Amniotic stem cell (primary cell): ENCODE measurements at regions not wholly inside any gene's neighbourhood (a gene's known extent, or its start where the extent isn't known, plus 50 kb on each side); places are given as distances from the start of the nearest gene placed in this dataset.

Source experiments
- DNase-seq: peaks from one replicate; lab custom pipeline; 2025; lab: John Stamatoyannopoulos, UW

DNA sequence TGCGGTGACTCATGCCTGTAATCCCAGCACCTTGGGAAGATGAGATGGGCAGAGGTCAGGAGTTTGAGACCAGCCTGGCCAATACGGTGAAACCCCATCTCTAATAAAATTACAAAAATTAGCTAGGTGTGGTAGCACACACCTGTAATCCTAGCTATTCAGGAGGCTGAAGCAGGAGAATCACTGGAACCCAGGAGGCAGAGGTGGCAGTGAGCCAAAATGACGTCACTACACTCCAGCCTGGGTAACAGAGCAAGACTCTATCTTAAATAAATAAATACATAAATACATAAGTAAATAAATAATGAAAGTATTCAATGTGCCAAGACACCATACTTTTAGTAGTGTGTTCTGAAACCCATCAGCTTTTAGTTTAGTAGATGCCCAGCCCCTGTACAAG lies 308.1 kb upstream of the FLRT2 start:
- DNase-seq = no peak

DNA sequence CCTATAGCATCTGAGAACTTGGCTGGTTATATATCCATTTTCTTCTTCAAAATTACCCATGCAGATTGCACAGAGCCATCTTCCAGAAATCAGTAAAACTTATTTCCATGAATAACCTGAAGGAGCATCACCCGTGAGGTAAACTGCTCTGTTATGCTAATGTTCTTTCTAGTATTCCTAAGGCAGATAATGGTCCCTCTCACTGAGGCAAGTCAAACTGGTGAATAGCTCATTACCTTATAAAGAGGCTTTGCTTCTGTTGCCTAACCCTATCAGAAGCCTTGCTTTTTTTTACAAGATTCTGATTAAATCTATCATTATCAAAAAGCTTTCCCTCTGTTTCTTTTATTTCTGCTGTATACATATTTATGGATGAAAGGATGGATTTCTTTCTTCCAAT lies 307.6 kb upstream of the FLRT2 start:
- no peak for DNase-seq

DNA sequence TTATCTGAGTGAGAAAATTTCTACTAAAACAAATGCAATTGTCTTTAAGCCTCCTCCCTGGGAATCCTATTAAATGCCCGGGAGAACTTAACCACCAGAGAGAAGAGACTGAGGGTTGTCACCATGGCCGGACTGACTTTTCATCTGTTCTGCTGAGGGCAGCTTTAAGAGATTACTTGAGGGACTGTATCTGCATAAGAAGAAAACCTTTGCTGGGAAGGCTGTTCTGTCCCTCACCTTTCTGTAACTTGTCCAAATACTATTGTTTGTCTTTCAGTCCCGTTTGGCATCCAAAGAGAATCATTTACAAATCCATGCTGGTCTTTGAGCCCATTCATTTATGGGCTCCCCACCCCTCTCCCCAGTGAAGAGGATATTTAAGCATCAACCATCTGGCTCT lies 306.3 kb upstream of the FLRT2 start:
- DNase-seq = no peak

DNA sequence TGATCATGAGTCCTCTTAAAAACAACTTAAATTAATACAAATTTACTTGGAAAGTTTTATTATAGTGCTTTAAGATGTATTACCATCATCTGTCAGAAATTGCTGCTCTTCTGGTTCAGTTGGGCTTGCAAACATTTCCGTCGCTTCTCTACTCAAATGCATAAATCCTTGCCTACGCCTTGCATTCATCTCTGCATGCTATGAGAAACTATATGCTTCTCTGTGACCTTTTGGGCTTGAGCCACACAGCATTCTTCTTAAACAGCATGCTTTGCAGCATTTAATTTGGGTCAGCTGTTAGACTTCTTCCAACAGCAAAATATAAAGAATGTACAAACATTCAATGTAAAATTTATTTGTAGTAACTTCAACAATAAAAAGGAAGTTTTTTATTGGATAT lies 305.7 kb upstream of the FLRT2 start:
- DNase-seq = no peak

DNA sequence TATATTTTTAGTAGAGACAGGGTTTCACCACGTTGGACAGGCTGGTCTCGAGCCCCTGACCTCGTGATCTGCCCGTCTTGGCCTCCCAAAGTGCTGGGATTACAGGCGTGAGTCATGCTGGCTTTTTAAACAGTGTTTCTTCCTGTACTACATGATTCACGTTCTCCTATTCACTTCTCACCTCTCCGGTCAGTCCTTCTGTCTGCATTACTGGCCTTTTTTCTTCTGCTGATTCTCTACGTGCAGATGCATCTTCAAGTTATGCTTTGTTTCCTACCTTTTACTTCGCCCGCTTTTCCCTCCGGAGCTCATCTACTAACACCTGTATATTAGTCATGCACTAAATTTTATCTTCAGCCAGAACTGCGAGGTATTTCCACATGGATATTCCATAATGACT lies 296.2 kb upstream of the FLRT2 start:
- no peak for DNase-seq

DNA sequence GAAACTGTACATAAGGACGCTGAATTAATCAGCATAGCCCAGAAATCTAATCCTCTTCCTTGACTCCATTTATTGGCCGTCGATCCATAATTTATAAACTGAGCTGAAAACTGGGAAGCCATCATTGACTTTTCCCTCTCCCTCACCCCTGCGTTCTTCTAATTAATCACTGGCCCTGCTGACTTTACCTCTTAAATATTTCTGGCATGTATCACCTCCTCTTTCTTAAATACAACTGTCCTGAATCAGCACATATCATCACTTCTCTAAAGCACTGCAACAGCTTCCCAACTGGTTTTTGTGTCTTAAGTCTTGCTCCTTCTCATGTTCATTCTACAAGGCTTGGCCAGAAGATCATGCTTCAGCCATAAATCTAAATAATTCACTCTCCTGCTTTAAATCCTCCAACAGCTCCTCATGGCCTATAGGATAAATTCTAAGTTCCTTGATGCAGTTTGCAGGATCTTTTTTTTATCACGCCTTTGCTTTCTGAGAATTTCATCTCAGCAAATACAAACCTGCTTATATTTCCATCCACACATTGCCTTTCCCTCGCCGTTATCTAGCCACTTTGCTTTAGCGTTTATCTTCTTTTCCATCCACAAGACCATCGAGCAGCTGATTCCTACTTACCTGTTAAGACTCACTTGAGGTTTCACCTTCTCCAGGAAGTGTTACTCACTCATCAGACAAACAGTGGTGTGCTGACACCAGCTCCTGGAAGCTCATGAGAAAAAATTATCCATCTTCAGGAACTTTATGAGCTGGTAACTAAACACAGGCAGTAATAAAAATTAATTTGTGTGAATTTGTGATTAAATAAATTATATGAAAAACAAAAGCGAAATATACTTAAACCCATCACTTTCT lies 295.6 kb upstream of the FLRT2 start:
- no peak for DNase-seq

DNA sequence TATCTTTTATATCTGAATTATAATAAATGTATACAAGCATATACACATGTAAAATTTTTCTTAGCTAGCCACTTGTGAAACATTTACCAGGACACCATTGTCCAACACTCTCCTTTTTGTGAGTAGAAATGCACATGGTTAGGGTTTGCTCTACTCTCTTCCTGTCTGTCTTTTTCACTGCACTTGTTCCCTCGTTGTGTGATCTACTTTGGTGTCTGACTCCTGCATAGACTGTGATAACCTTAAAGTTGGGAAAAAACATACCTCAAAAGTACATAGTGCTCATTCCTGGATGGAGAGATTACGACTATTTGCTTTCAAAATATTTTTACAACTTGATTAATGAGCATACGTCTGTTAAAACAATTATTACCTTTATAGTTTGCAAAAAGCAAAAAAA lies 294.1 kb upstream of the FLRT2 start:
- DNase-seq = no peak

DNA sequence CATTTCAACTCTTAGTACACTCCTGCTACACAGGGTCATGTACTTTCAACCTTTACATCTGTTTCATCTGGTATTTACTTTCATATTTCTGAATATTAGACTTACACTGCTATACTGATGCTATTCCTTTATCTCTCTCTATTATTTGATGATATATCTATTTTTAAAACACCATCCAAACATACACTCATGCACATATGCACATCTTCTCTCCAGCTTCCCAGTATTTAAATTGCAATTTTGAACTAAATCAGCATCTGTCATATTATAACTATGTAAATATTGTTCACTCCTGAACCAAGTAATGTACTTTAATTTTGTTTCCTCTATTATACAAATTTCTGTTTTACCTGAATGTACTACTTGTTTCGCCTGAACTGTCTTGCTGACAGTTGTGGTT lies 293.6 kb upstream of the FLRT2 start:
- DNase-seq = no peak

DNA sequence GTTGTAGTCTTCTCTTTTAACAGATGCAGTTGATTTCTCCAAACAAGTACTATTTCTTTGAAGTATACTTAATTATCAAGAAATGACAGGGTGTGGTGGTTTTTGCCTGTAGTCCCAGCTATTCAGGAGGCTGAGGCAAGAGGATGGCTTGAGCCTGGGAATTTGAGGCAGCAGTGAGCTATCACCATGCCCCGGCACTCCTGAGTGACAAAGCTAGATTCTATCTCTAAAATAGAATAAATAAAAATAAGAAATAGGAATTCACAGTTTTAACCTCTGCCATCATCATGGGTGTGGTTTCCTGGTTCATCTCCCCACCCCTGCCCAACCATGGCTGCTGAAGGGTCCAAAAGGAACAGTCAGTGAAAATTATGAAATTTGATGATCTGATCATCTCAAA lies 290.2 kb upstream of the FLRT2 start:
- no peak for DNase-seq

DNA sequence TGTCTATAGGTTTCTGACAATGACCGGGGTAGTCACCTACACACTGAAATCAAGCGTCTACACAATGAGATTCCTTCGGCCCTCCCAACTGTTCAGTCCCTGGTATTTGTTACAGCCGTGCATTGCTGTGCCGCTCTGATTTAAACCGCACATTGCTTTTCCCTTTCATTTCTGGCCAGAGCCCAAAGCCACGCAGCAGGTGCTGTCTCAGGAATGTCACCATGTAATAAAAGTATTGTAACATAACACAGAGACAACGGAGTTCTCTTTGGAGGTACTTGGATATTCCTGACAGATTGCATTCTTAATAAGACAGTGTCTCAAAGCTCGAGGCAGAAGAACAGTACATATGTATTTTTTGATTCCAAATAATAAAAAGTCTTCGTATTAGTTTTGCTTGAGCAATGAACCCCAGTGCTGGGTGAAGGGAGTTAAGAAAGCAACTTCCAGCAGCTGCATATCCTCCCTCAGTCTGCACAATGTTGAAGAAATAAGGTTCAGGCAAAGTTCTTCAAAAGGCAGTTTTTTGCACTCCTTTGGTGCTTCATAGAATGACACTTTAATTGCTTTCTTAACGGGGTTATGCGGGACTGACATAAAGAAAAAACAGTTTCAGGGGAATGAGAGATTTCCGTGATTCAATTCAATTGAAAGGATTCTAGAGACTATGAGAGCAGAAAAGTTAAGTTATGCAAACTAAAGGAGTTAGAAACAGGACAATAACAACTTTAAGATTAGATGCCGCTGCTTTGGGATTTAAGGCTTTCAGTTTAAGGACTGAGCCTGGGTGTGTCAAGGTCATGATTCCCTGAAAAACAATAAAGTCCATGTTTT lies 288.7 kb upstream of the FLRT2 start:
- DNase-seq = no peak

DNA sequence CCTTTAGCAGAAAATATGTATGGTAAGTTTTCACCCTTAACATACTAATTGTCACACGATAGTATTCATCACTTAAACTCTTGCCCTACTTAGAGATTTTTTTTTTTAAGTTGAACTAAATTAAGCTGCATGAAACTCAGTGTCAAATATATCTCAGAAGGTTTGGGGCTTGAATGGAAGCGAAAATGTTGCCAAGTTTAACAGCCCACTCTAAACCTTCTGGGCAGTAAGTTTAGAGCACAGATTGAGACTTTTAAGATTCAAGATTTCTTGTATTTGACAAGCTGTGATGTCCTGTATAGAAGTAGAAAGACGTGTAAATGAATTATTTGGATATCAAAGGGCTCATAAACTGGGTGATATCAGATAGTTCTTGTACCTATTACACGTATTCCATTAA lies 287.3 kb upstream of the FLRT2 start:
- DNase-seq = no peak

DNA sequence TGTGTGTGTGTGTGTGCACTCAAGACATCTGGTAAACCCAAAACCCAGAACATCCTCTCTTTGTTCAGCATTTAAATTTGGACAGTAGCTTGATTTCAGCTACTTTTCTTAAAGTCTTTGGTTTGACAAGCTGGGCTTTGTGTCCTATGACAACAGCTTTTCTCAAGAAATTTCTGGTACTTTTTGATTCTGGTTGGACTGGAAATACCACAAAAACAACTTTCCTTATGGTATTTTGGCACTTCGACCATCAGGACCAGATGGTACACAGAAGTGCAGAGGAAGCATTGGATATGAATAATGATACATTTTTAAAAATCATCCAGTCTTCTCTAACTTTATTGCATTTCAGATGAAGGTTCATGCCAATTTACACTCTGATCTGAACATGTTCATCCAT lies 286.6 kb upstream of the FLRT2 start:
- no peak for DNase-seq

DNA sequence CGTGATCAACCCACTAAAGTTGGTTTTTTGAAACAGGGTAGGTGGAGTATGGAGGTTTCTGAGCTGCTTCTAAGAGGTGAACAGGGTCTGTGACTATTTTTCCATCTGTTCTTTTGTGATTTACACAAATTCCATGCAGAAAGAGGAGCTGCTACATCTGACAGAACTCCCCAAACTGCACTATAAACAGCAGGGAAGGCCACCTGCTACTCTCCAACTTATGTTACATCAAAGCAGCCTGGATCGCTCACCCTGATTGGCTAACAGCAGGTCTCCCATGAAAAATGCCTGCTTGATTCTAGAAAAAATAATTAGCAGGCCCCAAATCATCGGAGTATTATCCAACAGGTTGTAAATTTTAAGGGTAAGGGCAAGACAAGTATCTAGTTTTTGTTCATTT lies 282.9 kb upstream of the FLRT2 start:
- no peak for DNase-seq

DNA sequence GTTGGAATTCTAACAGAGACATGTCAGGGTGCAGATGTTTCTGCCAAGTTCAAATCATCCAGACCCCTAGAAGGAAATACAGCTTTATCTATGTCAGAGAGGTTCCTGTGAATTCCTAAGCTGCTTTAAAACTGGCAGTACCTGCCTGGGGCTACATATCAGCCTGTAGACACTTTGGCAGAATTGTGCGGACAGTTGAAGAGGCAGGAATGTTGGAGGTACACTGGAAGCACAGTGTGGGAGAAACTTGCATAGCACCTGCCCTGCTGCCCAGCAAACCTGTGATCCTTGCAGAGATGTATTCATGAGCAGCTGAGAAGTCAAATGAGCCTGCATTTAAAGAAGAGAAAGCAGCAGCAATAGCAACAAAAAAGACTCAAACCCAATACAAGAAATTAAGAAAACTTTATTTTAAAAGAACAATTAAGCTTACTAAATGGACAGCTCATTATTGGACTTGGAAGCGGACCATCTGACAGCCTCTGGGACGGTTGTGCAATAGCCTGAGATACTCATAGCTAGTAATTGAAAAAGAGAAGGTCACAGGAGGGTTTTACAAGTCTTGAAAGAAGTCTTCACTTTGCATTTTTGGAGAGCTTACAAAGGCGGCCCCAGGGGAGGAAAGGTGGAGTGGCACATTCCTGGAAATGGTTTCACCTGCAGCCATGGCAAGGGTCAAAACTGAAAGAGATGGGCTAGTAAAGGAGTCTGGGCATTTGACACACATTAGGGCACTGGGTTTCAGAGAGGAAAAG lies 280.9 kb upstream of the FLRT2 start:
- DNase-seq = no peak

DNA sequence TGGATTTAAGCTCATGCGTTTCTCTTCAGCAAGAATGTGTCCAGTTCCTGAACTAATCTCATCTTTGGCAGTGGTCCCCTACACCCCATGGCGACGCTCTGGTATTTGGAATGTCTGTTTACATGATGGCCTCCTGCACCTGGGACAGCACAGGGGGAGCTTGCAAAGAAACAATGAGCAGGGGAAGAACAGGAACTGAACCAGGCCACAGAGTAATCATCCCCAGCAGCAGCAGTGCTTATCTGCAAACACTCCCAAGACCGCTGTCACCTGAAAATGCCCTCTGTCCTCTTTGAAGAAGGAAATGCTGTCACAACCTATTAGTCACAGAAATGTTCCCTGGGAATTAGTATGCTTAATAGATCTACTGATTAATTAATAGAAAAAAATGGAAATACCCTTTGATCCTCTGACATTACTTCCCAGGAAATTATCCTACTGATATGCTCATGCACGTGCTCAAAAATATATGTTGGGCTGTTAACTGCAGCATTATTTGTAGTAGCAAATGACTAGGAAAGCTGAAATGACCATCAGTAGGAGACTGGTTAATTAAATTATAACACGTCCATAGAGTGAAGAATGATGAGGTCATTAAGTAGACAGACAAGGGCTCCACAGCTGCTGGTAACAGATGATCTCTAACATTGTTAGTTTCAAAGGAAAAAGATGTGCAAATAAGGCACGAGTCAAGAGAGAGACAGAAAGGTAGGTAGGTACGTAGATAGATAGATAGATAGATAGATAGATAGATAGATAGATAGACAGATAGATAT lies 279.3 kb upstream of the FLRT2 start:
- DNase-seq = no peak

DNA sequence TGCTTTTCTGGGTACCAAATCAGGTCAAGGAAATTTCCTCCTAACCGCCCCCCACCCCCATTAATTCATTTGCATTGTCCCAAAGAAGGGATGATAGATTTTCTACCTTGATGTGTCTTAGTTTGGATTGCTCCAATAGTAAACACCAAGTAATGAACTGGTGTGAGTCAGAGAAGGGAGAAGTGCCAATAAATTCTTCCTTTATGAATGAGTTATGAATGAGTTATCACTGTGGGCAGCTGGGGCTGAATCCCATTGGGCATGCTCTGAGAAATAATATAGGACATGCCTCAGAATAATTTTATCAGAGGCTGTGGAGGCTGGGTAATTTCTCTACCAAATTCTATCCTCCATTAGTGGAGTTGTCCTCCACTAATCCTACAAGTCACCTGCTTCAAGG lies 277.9 kb upstream of the FLRT2 start:
- peak; percentile 53 for DNase-seq

DNA sequence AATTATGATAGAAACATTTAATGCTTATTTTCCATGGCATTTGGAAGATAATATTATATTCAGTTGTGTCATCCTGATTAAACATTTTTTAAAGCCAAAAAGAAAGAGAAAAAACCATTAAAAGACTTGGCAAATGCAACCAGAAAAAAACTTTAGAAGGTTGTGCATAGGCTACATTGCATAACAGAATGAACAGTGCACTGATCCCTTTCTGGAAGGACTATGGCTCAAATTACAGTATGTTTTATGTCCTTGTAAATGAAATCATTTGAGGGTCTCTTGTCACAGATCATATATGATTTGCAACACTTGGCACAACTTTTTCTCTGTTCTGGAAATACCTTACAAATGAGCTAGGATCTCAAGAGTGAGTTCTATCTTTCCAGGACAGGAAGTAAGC lies 275.2 kb upstream of the FLRT2 start:
- DNase-seq = no peak

DNA sequence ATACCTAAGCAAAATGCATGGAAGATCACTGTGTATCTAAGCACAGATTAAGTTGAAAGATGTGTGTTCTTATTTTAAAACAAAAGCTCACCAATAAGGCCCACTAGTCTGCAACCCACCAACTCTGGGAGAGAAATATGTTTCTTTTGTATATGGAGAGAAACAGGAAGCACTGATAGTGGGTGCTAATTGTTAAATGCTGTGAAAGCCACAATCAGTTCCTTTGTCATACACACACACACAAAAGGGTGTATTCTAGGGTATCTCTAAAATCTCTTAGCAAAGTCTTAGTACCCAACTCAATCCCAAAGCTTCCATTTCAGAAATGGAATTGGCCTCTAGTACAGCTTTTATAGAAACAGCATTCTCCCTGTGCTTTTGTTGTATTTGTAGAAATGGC lies 272.7 kb upstream of the FLRT2 start:
- DNase-seq = no peak

DNA sequence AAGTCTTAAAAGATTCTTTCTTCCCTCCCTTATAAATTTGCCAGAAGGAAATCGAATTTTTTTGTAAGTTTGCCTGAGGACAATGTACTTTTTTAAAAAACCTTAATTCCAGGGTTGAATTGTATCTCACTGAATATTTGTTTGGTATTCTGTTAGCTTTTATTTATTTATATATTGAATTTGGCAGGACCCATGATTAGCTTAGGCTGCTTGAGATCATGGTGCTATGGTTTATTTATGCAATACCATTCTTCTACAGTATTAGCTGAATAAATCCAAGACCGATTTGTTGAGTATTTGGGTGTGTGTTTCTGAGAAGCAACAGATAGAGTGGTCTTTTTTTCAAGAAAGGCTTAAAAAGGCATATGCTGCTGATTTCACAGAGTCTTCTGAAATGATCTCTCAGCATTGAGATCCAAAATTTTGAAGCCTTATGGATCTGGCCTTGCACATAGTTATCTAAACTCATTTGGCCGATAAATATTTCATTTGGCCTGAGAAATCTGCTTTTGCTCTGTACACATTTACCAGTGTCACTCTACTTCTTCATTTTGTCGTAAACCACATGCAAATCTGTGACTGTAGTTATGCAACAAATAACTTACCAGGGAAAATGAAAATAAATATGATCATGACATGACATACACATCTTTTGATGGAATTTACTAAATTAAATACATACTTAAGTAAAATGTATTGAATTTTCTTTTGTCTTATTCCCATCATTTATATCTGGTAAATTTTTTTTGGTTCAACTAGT lies 265.8 kb upstream of the FLRT2 start:
- no peak for DNase-seq

DNA sequence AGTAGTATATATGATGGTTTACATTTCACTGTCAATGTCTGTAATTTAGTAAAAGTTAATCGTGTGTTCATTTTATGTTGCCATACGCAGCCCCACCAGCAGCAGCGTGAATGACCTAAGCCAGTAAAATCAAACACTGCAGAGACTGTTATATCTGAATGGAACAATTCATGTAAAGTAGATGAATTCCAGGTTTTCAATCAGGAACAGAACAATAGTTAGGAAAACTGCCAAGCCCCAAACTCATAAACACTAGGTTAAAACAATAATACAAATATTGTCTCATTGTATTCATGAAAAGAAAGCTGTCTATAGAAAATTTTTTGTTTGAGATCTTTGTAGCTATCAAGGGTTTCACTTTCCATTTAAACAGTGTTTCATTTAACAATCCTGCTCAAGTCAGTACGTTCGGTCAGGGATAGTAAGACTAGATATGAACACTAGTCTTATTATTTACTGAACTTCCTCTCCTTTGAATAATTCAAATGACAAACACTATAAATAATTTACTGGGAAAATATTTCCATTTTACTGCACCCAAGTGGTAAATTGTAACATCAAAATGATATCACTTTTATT lies 256.8 kb upstream of the FLRT2 start:
- no peak for DNase-seq

DNA sequence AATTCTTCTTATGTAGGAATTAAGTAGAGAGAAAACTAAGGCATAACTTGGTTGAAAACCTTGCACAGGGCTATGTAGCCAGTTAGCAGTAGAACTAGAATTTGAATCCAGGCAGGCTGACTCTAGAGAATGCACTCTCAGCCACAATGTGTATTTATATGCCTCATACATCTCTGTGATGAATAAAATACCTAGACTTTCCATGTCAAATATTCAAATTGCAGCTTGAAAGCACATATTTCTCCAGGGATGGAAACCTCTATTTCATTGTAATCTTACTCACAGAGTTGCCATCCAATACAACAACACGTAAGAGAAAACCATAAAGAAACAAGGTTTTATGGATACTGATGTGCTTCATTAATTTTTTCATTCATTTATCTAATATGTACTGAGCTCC lies 256.0 kb upstream of the FLRT2 start:
- DNase-seq = no peak
